ENCODE measurements at regions not wholly inside any gene's neighbourhood (a gene's known extent, or its start where the extent isn't known, plus 50 kb on each side); places are given as distances from the start of the nearest gene placed in this dataset.

GRCh38 chr9:38274800-38275199 is 117.7 kb upstream of the ALDH1B1 start:
- TF ChIP-seq KDM5A (IDR thresholded peaks at IDR 0.05; ENCODE audit: borderline replicate concordance, low read length) = no peak
- no peak for TF ChIP-seq POLR2AphosphoS2 (IDR thresholded peaks at IDR 0.05; ENCODE audit: low read depth, low read length)
- no peak for TF ChIP-seq ZNF558 (CRISPR knock-in tag; IDR thresholded peaks at IDR 0.05; ENCODE audit: borderline replicate concordance)
- no peak for TF ChIP-seq CEBPZ (IDR thresholded peaks at IDR 0.05; ENCODE audit: low read length)
- no peak for TF ChIP-seq POLR2A (IDR thresholded peaks at IDR 0.05; ENCODE audit: insufficient read depth in 1 of 2, low read depth in 2 of 2, low read length in 2 of 2)
